DND-41 (cell line): ENCODE measurements at regions not wholly inside any gene's neighbourhood (a gene's known extent, or its start where the extent isn't known, plus 50 kb on each side); places are given as distances from the start of the nearest gene placed in this dataset.

Experiments used
- EZH2 ChIP-seq: IDR thresholded peaks from 3 replicates; pipeline ENCODE4 v1.6.1; 2012; ENCODE audit warnings: borderline replicate concordance, low read depth, mild to moderate bottlenecking, moderate library complexity, low read length, inconsistent platforms; ENCODE audit not compliant: severe bottlenecking
- TF ChIP-seq, protein P1 (sequence below): IDR thresholded peaks from 2 replicates; pipeline ENCODE4 v1.5.1; 2012; ENCODE audit warnings: borderline replicate concordance, low read length, moderate library complexity, mild to moderate bottlenecking; ENCODE audit not compliant: poor library complexity, severe bottlenecking; ENCODE audit errors: extremely low read depth

DNA sequence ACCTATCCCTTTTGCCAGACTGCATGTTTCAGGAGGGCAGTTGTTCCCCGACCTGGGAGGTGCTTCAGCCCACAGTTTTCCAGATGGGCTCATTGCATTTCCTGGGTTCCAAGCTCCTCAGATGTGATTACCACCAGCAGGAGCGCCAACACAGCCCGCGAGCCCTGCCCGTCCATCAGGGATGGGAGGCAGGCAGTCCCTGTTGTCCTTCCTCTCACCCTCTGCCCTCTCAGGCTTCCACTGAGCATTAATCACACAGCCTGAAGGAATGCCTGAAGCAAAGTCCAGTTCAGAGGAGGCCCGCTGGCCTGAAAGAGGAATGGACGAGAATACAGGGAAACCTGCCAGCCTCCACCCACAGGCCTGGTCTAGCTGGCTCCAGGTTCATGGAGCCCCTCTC is 256.3 kb upstream of the SDK2 start:
- TF ChIP-seq, protein P1, sequence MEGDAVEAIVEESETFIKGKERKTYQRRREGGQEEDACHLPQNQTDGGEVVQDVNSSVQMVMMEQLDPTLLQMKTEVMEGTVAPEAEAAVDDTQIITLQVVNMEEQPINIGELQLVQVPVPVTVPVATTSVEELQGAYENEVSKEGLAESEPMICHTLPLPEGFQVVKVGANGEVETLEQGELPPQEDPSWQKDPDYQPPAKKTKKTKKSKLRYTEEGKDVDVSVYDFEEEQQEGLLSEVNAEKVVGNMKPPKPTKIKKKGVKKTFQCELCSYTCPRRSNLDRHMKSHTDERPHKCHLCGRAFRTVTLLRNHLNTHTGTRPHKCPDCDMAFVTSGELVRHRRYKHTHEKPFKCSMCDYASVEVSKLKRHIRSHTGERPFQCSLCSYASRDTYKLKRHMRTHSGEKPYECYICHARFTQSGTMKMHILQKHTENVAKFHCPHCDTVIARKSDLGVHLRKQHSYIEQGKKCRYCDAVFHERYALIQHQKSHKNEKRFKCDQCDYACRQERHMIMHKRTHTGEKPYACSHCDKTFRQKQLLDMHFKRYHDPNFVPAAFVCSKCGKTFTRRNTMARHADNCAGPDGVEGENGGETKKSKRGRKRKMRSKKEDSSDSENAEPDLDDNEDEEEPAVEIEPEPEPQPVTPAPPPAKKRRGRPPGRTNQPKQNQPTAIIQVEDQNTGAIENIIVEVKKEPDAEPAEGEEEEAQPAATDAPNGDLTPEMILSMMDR = no peak
- no peak for TF ChIP-seq EZH2
